GM21381 (cell line): ENCODE measurements at regions not wholly inside any gene's neighbourhood (a gene's known extent, or its start where the extent isn't known, plus 50 kb on each side); places are given as distances from the start of the nearest gene placed in this dataset.
"Not testable (repeated sequence)": the region's sequence is repeated elsewhere in the genome, so short reads cannot be mapped to it uniquely, and the experiment has no call there.

Experiments used
- ATAC-seq: cut with Tn5 transposase; IDR thresholded peaks from one replicate; pipeline ENCODE4 v1.9.1; 2021; ENCODE audit warnings: mild to moderate bottlenecking, moderate library complexity; ENCODE audit not compliant: unreplicated experiment

DNA sequence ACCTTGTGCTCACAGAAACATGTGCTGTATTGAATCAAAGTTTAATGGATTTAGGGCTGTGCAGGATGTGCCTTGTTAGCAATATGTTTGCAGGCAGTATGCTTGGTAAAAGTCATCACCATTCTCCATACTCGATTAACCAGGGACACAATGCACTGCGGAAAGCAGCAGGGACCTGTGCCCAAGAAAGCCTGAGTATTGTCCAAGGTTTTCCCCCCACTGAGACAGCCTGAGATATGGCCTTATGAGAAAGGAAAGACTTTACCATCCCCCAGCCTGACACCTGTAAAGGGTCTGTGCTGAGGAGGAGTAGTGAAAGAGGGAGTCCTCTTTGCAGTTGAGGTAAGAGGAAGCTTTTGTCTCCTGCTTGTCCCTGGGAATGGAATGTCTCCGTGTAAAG is 476.2 kb downstream of the DIRAS2 start:
- ATAC-seq: not testable (repeated sequence)

DNA sequence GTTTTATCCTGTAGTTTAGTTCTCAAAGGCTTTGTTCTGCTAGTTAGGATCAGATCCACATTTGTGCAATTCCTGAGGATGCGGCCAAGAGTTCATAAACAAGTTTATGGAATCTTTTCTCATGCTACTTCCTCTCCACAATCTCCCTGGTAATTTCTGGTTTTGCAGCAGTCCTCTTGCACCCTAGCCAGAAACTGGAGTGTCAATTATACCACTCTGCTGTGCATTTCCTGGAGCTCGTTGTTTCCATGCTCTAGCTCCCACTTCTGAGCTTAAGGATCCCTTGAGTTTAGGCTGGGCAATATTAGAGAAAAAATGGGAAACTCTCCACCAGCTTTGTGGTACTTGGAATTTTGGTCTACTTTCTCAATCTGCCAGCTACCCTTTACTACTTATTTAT is 474.7 kb downstream of the DIRAS2 start:
- no peak for ATAC-seq

- ATAC-seq: no peak
Observed at GRCh38 chr9:90169490-90169889, 473.1 kb downstream of the DIRAS2 start.

GRCh38 chr9:90173935-90174334 is 468.7 kb downstream of the DIRAS2 start:
- ATAC-seq: not testable (repeated sequence)

DNA sequence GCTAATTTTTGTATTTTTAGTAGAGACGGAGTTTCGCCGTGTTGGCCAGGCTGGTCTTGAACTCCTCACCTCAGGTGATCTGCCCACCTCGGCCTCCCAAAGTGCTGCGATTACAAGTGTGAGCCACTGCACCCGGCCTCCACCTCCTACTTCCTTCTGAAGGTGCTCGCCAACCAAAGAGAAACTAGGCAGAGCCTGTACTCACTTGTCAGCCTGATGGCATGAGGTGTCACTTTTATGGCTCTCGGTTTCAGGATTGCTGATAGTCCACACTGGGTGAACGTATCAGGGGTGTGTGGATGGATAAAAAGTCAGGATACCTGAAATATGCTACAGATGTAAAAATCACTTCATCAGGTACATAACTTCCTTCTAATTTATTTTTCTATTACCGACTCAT is 468.3 kb downstream of the DIRAS2 start:
- ATAC-seq: not testable (repeated sequence)

DNA sequence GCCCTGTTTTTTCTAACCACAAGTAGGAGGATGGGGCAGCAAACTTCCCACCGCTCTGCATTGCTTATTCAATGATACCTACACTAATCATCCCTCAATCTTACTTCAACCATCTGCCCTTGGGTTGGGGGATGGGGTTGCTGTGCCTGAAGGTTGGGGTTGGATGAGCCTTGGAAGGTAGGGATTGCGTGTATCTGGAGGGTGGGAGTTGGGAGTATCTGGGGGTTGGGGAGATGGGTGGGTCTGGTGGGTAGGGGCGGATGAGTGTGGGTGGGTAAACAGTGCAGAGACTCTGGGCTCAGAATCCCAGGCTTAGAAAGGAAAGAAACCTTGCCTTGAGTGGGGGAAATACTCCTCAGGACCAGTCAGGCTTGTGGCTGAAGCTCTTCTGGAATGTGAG is 467.4 kb downstream of the DIRAS2 start:
- no peak for ATAC-seq

DNA sequence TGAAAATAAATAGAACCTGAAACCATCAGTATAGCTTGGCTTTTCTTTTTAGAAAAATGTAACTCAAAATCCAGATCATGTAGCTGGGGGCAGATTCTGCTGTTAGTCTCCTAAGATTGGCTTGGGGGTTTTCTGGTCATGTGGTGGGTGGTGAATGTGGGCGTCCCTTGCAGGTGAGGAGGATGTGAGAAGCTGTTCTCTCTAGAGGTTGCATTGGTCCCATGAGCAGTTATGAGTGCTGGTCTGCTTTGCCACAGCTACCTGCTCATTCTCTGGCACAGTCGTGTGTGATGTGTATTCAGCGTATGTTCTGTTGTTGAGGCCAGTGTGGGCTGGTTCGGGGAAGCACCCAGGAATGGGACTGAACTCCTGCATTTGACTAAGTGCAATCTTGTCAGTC is 466.8 kb downstream of the DIRAS2 start:
- ATAC-seq: no peak

GRCh38 chr9:90176901-90177300 is 465.7 kb downstream of the DIRAS2 start:
- no peak for ATAC-seq

DNA sequence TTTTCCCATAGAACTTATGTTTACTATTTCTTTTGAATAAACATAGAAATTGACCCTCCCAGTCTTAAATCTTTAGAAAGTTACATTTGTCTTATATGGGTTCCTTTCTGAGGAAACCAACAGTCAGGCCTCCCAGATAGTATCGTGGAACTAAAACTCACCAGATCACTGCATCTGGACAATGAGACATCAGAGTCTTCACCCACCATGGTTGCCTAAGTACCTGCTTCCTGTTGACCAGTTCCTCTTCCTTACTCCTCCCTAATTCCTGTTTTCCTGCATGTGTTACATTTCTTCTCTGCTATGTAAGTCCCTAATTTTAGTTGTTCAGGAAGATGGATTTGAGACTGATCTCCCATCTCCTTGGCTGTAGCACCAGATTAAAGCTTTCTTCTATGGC is 462.2 kb downstream of the DIRAS2 start:
- no peak for ATAC-seq

DNA sequence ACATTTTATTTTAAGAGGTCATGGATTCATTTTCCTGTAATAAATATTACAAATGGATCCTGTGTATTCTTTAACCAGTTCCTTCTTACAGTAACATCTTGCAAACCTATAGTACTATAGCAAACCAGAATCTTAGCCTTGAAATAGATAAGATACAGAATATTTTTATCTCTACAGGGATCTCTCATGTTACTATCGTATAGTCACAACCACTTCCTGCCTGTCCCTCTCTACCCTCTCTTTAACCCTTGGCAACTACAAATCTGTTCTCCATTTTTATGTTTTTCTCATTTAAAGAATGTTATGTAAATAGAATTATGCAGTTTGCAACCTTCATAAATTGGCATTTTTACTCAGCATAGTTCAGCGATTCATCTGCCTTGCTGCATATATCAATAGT is 454.0 kb downstream of the DIRAS2 start:
- ATAC-seq: no peak

- ATAC-seq: peak; percentile 77
Observed at GRCh38 chr9:90189306-90189705, 453.3 kb downstream of the DIRAS2 start.

- not testable (repeated sequence) for ATAC-seq
Observed at GRCh38 chr9:90192465-90192864, 450.2 kb downstream of the DIRAS2 start.

GRCh38 chr9:90198956-90199355 is 443.7 kb downstream of the DIRAS2 start:
- ATAC-seq: no peak

DNA sequence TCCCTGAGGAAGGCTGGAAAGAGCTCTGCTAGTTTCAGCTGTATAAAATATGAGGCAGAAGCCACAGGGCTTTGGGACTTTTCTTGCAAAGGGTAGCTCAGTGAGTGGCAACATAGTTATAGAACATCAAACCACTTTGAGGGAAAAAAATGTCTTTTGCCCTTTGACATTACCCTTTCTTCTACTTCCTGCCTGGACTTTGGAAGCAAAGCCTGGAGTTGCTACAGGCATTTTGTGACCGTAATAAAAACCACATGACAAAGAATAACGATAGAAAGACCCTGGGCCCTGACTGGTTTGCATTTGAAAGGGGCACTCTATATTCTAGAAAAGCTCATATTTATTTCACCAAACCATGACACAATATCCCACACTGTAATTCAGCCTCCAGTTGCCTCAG is 440.9 kb downstream of the DIRAS2 start:
- ATAC-seq: no peak

GRCh38 chr9:90204128-90204831 is 438.3 kb downstream of the DIRAS2 start:
- no peak for ATAC-seq

DNA sequence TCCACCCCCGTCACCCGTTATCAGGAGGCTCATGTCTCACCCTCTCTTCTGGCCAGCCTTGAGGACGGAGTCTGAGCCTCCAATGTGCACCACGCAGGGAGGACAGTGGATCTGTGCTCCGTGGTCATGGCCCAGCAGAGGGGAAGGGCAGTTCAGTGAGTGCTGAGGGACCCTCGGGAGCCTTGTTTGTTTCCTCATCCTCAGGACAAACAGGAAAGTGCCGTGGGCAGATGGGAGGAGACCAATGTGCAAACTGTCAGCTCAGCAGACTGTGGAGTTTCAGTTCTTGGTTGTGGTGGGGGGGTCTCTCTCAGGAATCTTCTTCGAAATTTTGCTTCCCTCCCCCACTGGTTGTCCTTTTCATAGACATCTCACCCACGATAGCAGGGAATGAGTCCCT is 429.6 kb downstream of the DIRAS2 start:
- not testable (repeated sequence) for ATAC-seq

GRCh38 chr9:90219548-90220118 is 423.0 kb downstream of the DIRAS2 start:
- no peak for ATAC-seq

DNA sequence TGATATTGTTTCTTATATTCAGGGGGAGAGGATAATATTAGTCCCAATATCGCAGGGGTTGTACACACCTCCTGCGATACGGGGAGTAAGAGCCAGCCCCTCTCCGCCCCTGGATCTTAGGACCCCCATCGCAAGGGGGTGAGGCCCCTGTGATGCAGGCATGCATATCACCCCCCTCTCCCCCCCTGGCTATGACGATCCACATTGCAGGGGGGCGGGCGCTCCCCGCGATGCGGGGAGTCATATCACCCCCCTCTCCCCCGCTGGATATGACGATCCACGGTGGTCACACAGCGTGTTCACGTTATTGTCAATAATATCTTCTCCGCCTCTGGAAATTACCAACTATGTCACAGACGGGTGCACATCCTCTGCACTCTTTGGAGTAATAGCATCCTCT is 420.7 kb downstream of the DIRAS2 start:
- not testable (repeated sequence) for ATAC-seq

- not testable (repeated sequence) for ATAC-seq
Observed at GRCh38 chr9:90226839-90227338, 415.7 kb downstream of the DIRAS2 start.

GRCh38 chr9:90233081-90233480 is 409.5 kb downstream of the DIRAS2 start:
- ATAC-seq: not testable (repeated sequence)

DNA sequence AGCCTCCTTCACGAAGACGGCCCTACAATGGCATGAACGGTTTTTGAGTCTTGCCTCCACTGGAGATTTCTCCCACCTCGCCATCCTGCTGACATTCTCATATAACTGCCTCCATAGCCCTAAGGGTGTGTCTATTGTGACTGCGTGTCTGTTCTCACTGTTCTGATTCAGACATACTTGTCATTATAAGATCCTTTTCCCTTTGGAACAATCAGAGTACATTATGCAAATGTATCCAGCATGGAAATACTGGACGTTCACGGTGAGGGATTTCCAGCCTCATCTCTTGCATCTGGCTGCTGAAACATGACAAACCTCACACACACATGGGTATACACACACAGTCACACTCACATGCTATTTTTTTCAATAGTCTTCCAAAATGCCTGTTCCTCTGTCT is 402.1 kb downstream of the DIRAS2 start:
- ATAC-seq: no peak

GRCh38 chr9:90245661-90246060 is 397.0 kb downstream of the DIRAS2 start:
- no peak for ATAC-seq

GRCh38 chr9:90249094-90249493 is 393.5 kb downstream of the DIRAS2 start:
- ATAC-seq: no peak
